K562 (cell line): ENCODE measurements at regions not wholly inside any gene's neighbourhood (a gene's known extent, or its start where the extent isn't known, plus 50 kb on each side); places are given as distances from the start of the nearest gene placed in this dataset.

Experiments used
- ATAC-seq: fragments of 200-7000 bp; cut with Tn5 transposase; 3 replicates; pipeline ENCODE4 v1.9.1; 2020; ENCODE audit warnings: moderate library complexity
- BruUV-seq: library from RNA; stranded (reverse); fragments of 400-500 nt; replicated peaks from 2 replicates; lab custom pipeline; 2021; lab: Mats Ljungman, UMichigan
- CTCF ChIA-PET: fragments of 300-600 bp; formaldehyde crosslinking; extraction: SDS; loops from one replicate; lab custom pipeline; 2021; ENCODE audit warnings: low intra/inter-chr PET ratio; lab: Yijun Ruan, JAX
- POLR2A ChIA-PET: fragments of 300-600, 350-650 bp; sonication (Branson Sonifier 250); formaldehyde crosslinking; extraction: SDS; loops from one replicate; lab custom pipeline; 2021; ENCODE audit warnings: antibody characterized with exemption, inconsistent platforms; lab: Yijun Ruan, JAX
- DNase-seq, 4 experiments: peaks; one replicate each; pipeline versions ENCODE4 v3.0.0 to v3.0.0-alpha.2; 2011 to 2018; ENCODE audit warnings: low spot score in 3 of 4, mixed read lengths in 3 of 4; ENCODE audit errors: extremely low read depth in 1 of 4
- FAIRE-seq: peaks from 2 replicates; lab custom pipeline; 2011; peaks lifted over from hg19 to GRCh38; lab: Jason Lieb, UNC
- H2AFZ ChIP-seq: 2 replicates; pipeline ENCODE4 v1.6.0; 2011; ENCODE audit warnings: low read depth, low read length, control low read depth, inconsistent platforms
- H3K27ac ChIP-seq: fragments of 200-600 bp; 3 replicates; pipeline ENCODE4 v1.8.0; 2011; ENCODE audit warnings: low read depth, mild to moderate bottlenecking, control low read depth, inconsistent platforms, low read length, moderate library complexity, mixed read lengths; ENCODE audit errors: extremely low read depth
- H3K27me3 ChIP-seq, 2 experiments: fragments of 300-600 bp in 1 of 2; 2 replicates in 1 of 2; 3 replicates in 1 of 2; pipeline versions ENCODE4 v1.6.0 to v1.8.0; 2011; ENCODE audit warnings: inconsistent platforms in 2 of 2, low read length in 2 of 2, mild to moderate bottlenecking in 1 of 2, mixed read lengths in 1 of 2, moderate library complexity in 1 of 2; ENCODE audit not compliant: control insufficient read depth in 2 of 2, insufficient read depth in 2 of 2
- H3K36me3 ChIP-seq: fragments of 300-600 bp; 3 replicates; pipeline ENCODE4 v1.8.0; 2011; ENCODE audit warnings: mild to moderate bottlenecking, low read length, inconsistent platforms; ENCODE audit not compliant: control insufficient read depth, insufficient read depth
- H3K4me1 ChIP-seq, 2 experiments: fragments of 200-600 bp in 1 of 2; replicated peaks in 1 of 2; 2 replicates in 1 of 2; 3 replicates in 1 of 2; pipeline versions ENCODE4 v1.5.1 to v1.8.0; 2011; ENCODE audit warnings: inconsistent platforms in 2 of 2, low read length in 2 of 2, mild to moderate bottlenecking in 1 of 2, mixed read lengths in 1 of 2, moderate library complexity in 1 of 2; ENCODE audit not compliant: control insufficient read depth in 2 of 2, insufficient read depth in 2 of 2
- H3K4me2 ChIP-seq: 2 replicates; pipeline ENCODE4 v1.6.1; 2011; ENCODE audit warnings: low read length, control low read depth, inconsistent platforms, mixed read lengths; ENCODE audit not compliant: insufficient read depth
- H3K4me3 ChIP-seq: fragments of 200-600 bp; sonication (generic), shearing (Covaris generic); 2 replicates; pipeline ENCODE4 v1.5.1; 2016; ENCODE audit warnings: control low read depth, inconsistent platforms
- H3K79me2 ChIP-seq: fragments of 200-600 bp; 3 replicates; pipeline ENCODE4 v1.8.0; 2011; ENCODE audit warnings: low read length, inconsistent platforms; ENCODE audit not compliant: control insufficient read depth, insufficient read depth
- H3K9ac ChIP-seq, 2 experiments: 2 replicates each; pipeline versions ENCODE4 v1.6.0 to v1.6.1; 2011; ENCODE audit warnings: low read depth in 2 of 2, low read length in 2 of 2, control low read depth in 1 of 2, inconsistent platforms in 1 of 2, mild to moderate bottlenecking in 1 of 2, mixed read lengths in 1 of 2; ENCODE audit not compliant: insufficient read depth in 1 of 2
- H3K9me1 ChIP-seq: one replicate; pipeline ENCODE4 v1.6.0; 2011; ENCODE audit warnings: inconsistent platforms, mild to moderate bottlenecking, low read length, moderate library complexity; ENCODE audit not compliant: control insufficient read depth, insufficient read depth
- H3K9me3 ChIP-seq: replicated peaks from 2 replicates; pipeline ENCODE4 v1.5.1; 2011; ENCODE audit warnings: low read depth, low read length, inconsistent platforms; ENCODE audit not compliant: control insufficient read depth, insufficient read depth
- H4K20me1 ChIP-seq: replicated peaks from 2 replicates; pipeline ENCODE4 v1.6.1; 2011; ENCODE audit warnings: low read length, inconsistent platforms, mixed read lengths; ENCODE audit not compliant: control insufficient read depth, insufficient read depth
- ATF7 ChIP-seq: fragments of 450-650 bp; IDR thresholded peaks from 2 replicates; pipeline ENCODE4 v1.7.1; 2014; ENCODE audit warnings: mild to moderate bottlenecking, moderate library complexity
- LEF1 ChIP-seq: fragments of 450-650 bp; IDR thresholded peaks from 2 replicates; pipeline ENCODE4 v1.6.1; 2016; ENCODE audit warnings: mild to moderate bottlenecking
- WGBS: fragments of 100-300 bp; shearing (Covaris generic); methylation state at CpG from one replicate; pipeline ENCODE4 v1.1.6; 2016; ENCODE audit warnings: low coverage, mixed read lengths; ENCODE audit not compliant: insufficient coverage; ENCODE audit errors: missing lambda C conversion rate; 5-methylcytosine and 5-hydroxymethylcytosine counted together
- in situ Hi-C: fragments of 300-500 bp; cut with MboI; formaldehyde crosslinking; loops from 4 replicates; pipeline ENCODE4 v1.15.0; 2018; ENCODE audit warnings: inconsistent platforms, mixed read lengths
- intact Hi-C: fragments of 100-400 bp; cut with micrococcal nuclease; formaldehyde crosslinking; loops from 2 replicates; pipeline ENCODE4 v1.14.2; 2022
- TF ChIP-seq, protein P1 (sequence below): fragments of 250-450 bp; sonication (Bioruptor Pico); IDR thresholded peaks from 2 replicates; pipeline ENCODE4 v1.8.0; 2021; ENCODE audit warnings: borderline replicate concordance, mild to moderate bottlenecking, moderate library complexity; ENCODE audit not compliant: poor library complexity, severe bottlenecking
- TF ChIP-seq, protein P2 (sequence below): IDR thresholded peaks from 3 replicates; pipeline ENCODE4 v1.6.1; 2011; ENCODE audit warnings: borderline replicate concordance, mild to moderate bottlenecking, moderate library complexity; ENCODE audit not compliant: insufficient read length; ENCODE audit errors: extremely low read depth

DNA sequence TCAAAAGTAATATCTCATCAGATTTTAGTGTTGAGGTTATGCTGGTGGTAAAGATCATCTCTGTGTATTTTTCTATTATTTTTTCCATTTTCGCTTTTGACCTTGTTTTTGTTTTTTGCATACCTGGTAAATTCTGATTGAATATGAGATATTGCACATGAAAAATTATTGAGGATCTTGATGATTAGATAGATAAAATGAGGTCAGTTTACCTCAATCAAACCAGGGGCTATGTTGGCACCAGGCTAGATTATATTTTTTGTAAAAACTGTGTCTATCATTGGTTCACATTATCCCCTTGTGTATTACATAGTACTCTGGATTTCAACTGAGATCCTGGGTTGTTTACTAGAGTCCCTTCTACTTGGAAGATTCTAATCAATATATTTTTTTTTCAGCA, 774.9 kb upstream of the ZNF608 start:
- Histone ChIP-seq H4K20me1 (no peaks in the 10 kb centered on the region), H3K27me3 (no peaks in the 10 kb centered on the region), H3K36me3 (no peaks in the 10 kb centered on the region), H3K9me1 (no peaks in the 10 kb centered on the region), H3K79me2 (no peaks in the 10 kb centered on the region), H3K4me1 (no peaks in the 10 kb centered on the region), H3K4me3 (no peak overlapping the region), H3K9ac (no peak overlapping the region), H3K9me3 (no peaks in the 10 kb centered on the region; the same call in 1 of the 2 replicates), H3K27ac (no peak overlapping the region), H2AFZ (no peak overlapping the region), H3K4me2 (no peak overlapping the region)
- FAIRE-seq (no peak), DNase-seq (no peak), ATAC-seq (no peak)
- WGBS, result 0% methylated on average over 1 of the region's 1 CpG
- TF ChIP-seq, protein P1, sequence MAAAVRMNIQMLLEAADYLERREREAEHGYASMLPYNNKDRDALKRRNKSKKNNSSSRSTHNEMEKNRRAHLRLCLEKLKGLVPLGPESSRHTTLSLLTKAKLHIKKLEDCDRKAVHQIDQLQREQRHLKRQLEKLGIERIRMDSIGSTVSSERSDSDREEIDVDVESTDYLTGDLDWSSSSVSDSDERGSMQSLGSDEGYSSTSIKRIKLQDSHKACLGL (CRISPR knock-in tag), result no peak
- no peak for TF ChIP-seq ATF7
- TF ChIP-seq, protein P2, sequence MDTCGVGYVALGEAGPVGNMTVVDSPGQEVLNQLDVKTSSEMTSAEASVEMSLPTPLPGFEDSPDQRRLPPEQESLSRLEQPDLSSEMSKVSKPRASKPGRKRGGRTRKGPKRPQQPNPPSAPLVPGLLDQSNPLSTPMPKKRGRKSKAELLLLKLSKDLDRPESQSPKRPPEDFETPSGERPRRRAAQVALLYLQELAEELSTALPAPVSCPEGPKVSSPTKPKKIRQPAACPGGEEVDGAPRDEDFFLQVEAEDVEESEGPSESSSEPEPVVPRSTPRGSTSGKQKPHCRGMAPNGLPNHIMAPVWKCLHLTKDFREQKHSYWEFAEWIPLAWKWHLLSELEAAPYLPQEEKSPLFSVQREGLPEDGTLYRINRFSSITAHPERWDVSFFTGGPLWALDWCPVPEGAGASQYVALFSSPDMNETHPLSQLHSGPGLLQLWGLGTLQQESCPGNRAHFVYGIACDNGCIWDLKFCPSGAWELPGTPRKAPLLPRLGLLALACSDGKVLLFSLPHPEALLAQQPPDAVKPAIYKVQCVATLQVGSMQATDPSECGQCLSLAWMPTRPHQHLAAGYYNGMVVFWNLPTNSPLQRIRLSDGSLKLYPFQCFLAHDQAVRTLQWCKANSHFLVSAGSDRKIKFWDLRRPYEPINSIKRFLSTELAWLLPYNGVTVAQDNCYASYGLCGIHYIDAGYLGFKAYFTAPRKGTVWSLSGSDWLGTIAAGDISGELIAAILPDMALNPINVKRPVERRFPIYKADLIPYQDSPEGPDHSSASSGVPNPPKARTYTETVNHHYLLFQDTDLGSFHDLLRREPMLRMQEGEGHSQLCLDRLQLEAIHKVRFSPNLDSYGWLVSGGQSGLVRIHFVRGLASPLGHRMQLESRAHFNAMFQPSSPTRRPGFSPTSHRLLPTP, result no peak
- TF ChIP-seq LEF1, result no peak
- ChIA-PET CTCF (no interaction called here), POLR2A (no interaction called here)
- intact Hi-C loops, result no loop called here
- no TSS peak for BruUV-seq
- in situ Hi-C loops, result no loop called here
